ENCODE measurements at regions not wholly inside any gene's neighbourhood (a gene's known extent, or its start where the extent isn't known, plus 50 kb on each side); places are given as distances from the start of the nearest gene placed in this dataset.
"Not testable (repeated sequence)": the region's sequence is repeated elsewhere in the genome, so short reads cannot be mapped to it uniquely, and the experiment has no call there.

GRCh38 chr7:16963044-16963443 lies 81.3 kb upstream of the AGR3 start:
- Histone ChIP-seq H3K4me1 (ENCODE audit: control insufficient read depth, extremely low read depth, insufficient read depth, low read length) (no peaks in the 10 kb centered on the region), H3K79me2 (ENCODE audit: control insufficient read depth, insufficient read depth, low read length) (no peaks in the 10 kb centered on the region), H3K9me1 (ENCODE audit: control insufficient read depth, extremely low read depth, insufficient read depth, low read length) (no peaks in the 10 kb centered on the region), H3K36me3 (ENCODE audit: control insufficient read depth in 2 of 2, extremely low read depth in 1 of 2, insufficient read depth in 2 of 2, low read length in 2 of 2) (no peaks in the 10 kb centered on the region), H3K27me3 (ENCODE audit: control insufficient read depth, extremely low read depth, insufficient read depth, low read length) (no peaks in the 10 kb centered on the region), H3K9ac (ENCODE audit: control insufficient read depth, extremely low read depth, insufficient read depth, low read length) (no peak overlapping the region), H4K20me1 (ENCODE audit: control insufficient read depth, extremely low read depth, insufficient read depth, low read length) (no peaks in the 10 kb centered on the region), H2AFZ (ENCODE audit: control insufficient read depth, low read length) (no peak overlapping the region), H3K4me3 (ENCODE audit: control insufficient read depth in 2 of 3, extremely low read depth in 1 of 3, insufficient read depth in 2 of 3, low read depth in 1 of 3, low read length in 3 of 3) (no peak overlapping the region), H3K27ac (ENCODE audit: control insufficient read depth, insufficient read depth, low read length) (no peak overlapping the region), H3K9me3 (ENCODE audit: control insufficient read depth, low read depth, low read length) (no peaks in the 10 kb centered on the region), H3K4me2 (ENCODE audit: control insufficient read depth, extremely low read depth, insufficient read depth, low read depth, low read length) (no peak overlapping the region)
- dilution Hi-C loops (cut with MboI; ENCODE audit: extremely low pct_ligation_motif_present, low sequenced_read_pairs), result no loop called here
- TF ChIP-seq EZH2 (IDR thresholded peaks at IDR 0.05; ENCODE audit: low read length) (no peak), CTCF (optimal IDR thresholded peaks at IDR 0.05 in 1 of 3, IDR thresholded peaks at IDR 0.05 in 1 of 3, conservative IDR thresholded peaks at IDR 0.05 in 1 of 3; ENCODE audit: extremely low read depth in 1 of 3, insufficient read depth in 2 of 3, low read length in 3 of 3) (no peak)
- FAIRE-seq (no peak), DNase-seq (ENCODE audit: low read depth, low spot score) (no peak)

GRCh38 chr7:16965697-16966096 lies 83.9 kb upstream of the AGR3 start:
- H3K27ac ChIP-seq (ENCODE audit: control insufficient read depth, insufficient read depth, low read length); H4K20me1 ChIP-seq (ENCODE audit: control insufficient read depth, extremely low read depth, insufficient read depth, low read length); dilution Hi-C loops (cut with MboI; ENCODE audit: extremely low pct_ligation_motif_present, low sequenced_read_pairs); DNase-seq (ENCODE audit: low read depth, low spot score); FAIRE-seq; H3K9me1 ChIP-seq (ENCODE audit: control insufficient read depth, extremely low read depth, insufficient read depth, low read length); H3K4me1 ChIP-seq (ENCODE audit: control insufficient read depth, extremely low read depth, insufficient read depth, low read length); H3K4me2 ChIP-seq (ENCODE audit: control insufficient read depth, extremely low read depth, insufficient read depth, low read depth, low read length); H3K36me3 ChIP-seq (ENCODE audit: control insufficient read depth in 2 of 2, extremely low read depth in 1 of 2, insufficient read depth in 2 of 2, low read length in 2 of 2); H3K4me3 ChIP-seq (ENCODE audit: control insufficient read depth in 2 of 3, extremely low read depth in 1 of 3, insufficient read depth in 2 of 3, low read depth in 1 of 3, low read length in 3 of 3); H3K9me3 ChIP-seq (ENCODE audit: control insufficient read depth, low read depth, low read length); H2AFZ ChIP-seq (ENCODE audit: control insufficient read depth, low read length); H3K9ac ChIP-seq (ENCODE audit: control insufficient read depth, extremely low read depth, insufficient read depth, low read length); H3K79me2 ChIP-seq (ENCODE audit: control insufficient read depth, insufficient read depth, low read length); H3K27me3 ChIP-seq (ENCODE audit: control insufficient read depth, extremely low read depth, insufficient read depth, low read length): not testable (repeated sequence)

- dilution Hi-C loops (cut with MboI; ENCODE audit: extremely low pct_ligation_motif_present, low sequenced_read_pairs), result no loop called here
- H3K4me3 ChIP-seq (ENCODE audit: control insufficient read depth in 2 of 3, extremely low read depth in 1 of 3, insufficient read depth in 2 of 3, low read depth in 1 of 3, low read length in 3 of 3), result no peak overlapping the region
- H3K9me1 ChIP-seq (ENCODE audit: control insufficient read depth, extremely low read depth, insufficient read depth, low read length), result no peaks in the 10 kb centered on the region
- DNase-seq (ENCODE audit: low read depth, low spot score), result no peak
- TF ChIP-seq CTCF (optimal IDR thresholded peaks at IDR 0.05 in 1 of 3, IDR thresholded peaks at IDR 0.05 in 1 of 3, conservative IDR thresholded peaks at IDR 0.05 in 1 of 3; ENCODE audit: extremely low read depth in 1 of 3, insufficient read depth in 2 of 3, low read length in 3 of 3), result no peak
- no peak for TF ChIP-seq EZH2 (IDR thresholded peaks at IDR 0.05; ENCODE audit: low read length)
- no peak overlapping the region for H3K4me2 ChIP-seq (ENCODE audit: control insufficient read depth, extremely low read depth, insufficient read depth, low read depth, low read length)
- H3K4me1 ChIP-seq (ENCODE audit: control insufficient read depth, extremely low read depth, insufficient read depth, low read length), result no peaks in the 10 kb centered on the region
- H2AFZ ChIP-seq (ENCODE audit: control insufficient read depth, low read length), result no peak overlapping the region
- H3K79me2 ChIP-seq (ENCODE audit: control insufficient read depth, insufficient read depth, low read length), result no peaks in the 10 kb centered on the region
- no peaks in the 10 kb centered on the region for H3K27me3 ChIP-seq (ENCODE audit: control insufficient read depth, extremely low read depth, insufficient read depth, low read length)
- FAIRE-seq, result no peak
- H3K27ac ChIP-seq (ENCODE audit: control insufficient read depth, insufficient read depth, low read length), result no peak overlapping the region
- no peaks in the 10 kb centered on the region for H4K20me1 ChIP-seq (ENCODE audit: control insufficient read depth, extremely low read depth, insufficient read depth, low read length)
- H3K36me3 ChIP-seq (ENCODE audit: control insufficient read depth in 2 of 2, extremely low read depth in 1 of 2, insufficient read depth in 2 of 2, low read length in 2 of 2), result no peaks in the 10 kb centered on the region
- no peak overlapping the region for H3K9ac ChIP-seq (ENCODE audit: control insufficient read depth, extremely low read depth, insufficient read depth, low read length)
- no peaks in the 10 kb centered on the region for H3K9me3 ChIP-seq (ENCODE audit: control insufficient read depth, low read depth, low read length)
Measured at GRCh38 chr7:16967300-16967811, 85.6 kb upstream of the AGR3 start.

All from keratinocyte (primary cell).